Bronchial epithelial cell (primary cell): ENCODE measurements at regions not wholly inside any gene's neighbourhood (a gene's known extent, or its start where the extent isn't known, plus 50 kb on each side); places are given as distances from the start of the nearest gene placed in this dataset.
"Not testable (repeated sequence)": the region's sequence is repeated elsewhere in the genome, so short reads cannot be mapped to it uniquely, and the experiment has no call there.

Experiments
- DNase-seq: peaks from one replicate; pipeline ENCODE4 v3.0.0-alpha.2; 2010; ENCODE audit warnings: low read depth
- FAIRE-seq: peaks from 2 replicates; lab custom pipeline; 2011; peaks lifted over from hg19 to GRCh38; lab: Jason Lieb, UNC
- H3K27me3 ChIP-seq: 2 replicates; pipeline ENCODE4 v1.5.1; 2011; ENCODE audit warnings: low read length; ENCODE audit not compliant: control insufficient read depth, insufficient read depth
- H3K36me3 ChIP-seq: 2 replicates; pipeline ENCODE4 v1.5.1; 2011; ENCODE audit warnings: low read length; ENCODE audit not compliant: control insufficient read depth, insufficient read depth
- H3K4me3 ChIP-seq: 2 replicates; pipeline ENCODE4 v1.5.1; 2011; ENCODE audit warnings: mild to moderate bottlenecking, low read depth, low read length, control low read depth
- CTCF ChIP-seq: IDR thresholded peaks from 2 replicates; pipeline ENCODE4 v1.5.1; 2011; ENCODE audit warnings: mild to moderate bottlenecking, moderate library complexity, low read length, control low read depth, inconsistent platforms; ENCODE audit not compliant: insufficient read depth, severe bottlenecking

- no peak for TF ChIP-seq CTCF
- no peak for FAIRE-seq
- Histone ChIP-seq H3K27me3 (peaks cover 2% of the 10 kb centered on the region), H3K36me3 (no peaks in the 10 kb centered on the region), H3K4me3 (no peak overlapping the region)
- DNase-seq = no peak
Measured at GRCh38 chr10:62496925-62497324, 122.8 kb downstream of the ZNF365 start.

- Histone ChIP-seq H3K27me3 (peaks cover 2% of the 10 kb centered on the region), H3K36me3 (no peaks in the 10 kb centered on the region), H3K4me3 (no peak overlapping the region)
- DNase-seq (no peak), FAIRE-seq (no peak)
- TF ChIP-seq CTCF = no peak
Measured at GRCh38 chr10:62498271-62498670, 124.1 kb downstream of the ZNF365 start.

- H3K4me3 ChIP-seq, DNase-seq, H3K36me3 ChIP-seq, H3K27me3 ChIP-seq: not testable (repeated sequence)
- peak; percentile 75 for FAIRE-seq
Measured at GRCh38 chr10:62500116-62500515, 125.9 kb downstream of the ZNF365 start.

GRCh38 chr10:62501547-62501946 lies 127.4 kb downstream of the ZNF365 start:
- no peak for TF ChIP-seq CTCF
- H3K27me3 ChIP-seq = peaks cover 2% of the 10 kb centered on the region
- no peaks in the 10 kb centered on the region for H3K36me3 ChIP-seq
- DNase-seq (peak; percentile 61), FAIRE-seq (no peak)
- no peak overlapping the region for H3K4me3 ChIP-seq

GRCh38 chr10:62502995-62503613 lies 128.9 kb downstream of the ZNF365 start:
- no peak for TF ChIP-seq CTCF
- Histone ChIP-seq H3K4me3 (no peak overlapping the region), H3K27me3 (peaks cover 2% of the 10 kb centered on the region), H3K36me3 (no peaks in the 10 kb centered on the region)
- DNase-seq (peak; percentile 5), FAIRE-seq (no peak)

- TF ChIP-seq CTCF = no peak
- Histone ChIP-seq H3K4me3 (no peak overlapping the region), H3K36me3 (no peaks in the 10 kb centered on the region), H3K27me3 (peaks cover 2% of the 10 kb centered on the region)
- FAIRE-seq = no peak
- DNase-seq = no peak
Measured at GRCh38 chr10:62503872-62504271, 129.7 kb downstream of the ZNF365 start.
